Keratinocyte (primary cell): ENCODE measurements at regions not wholly inside any gene's neighbourhood (a gene's known extent, or its start where the extent isn't known, plus 50 kb on each side); places are given as distances from the start of the nearest gene placed in this dataset.

Experiments
- DNase-seq: peaks from one replicate; pipeline ENCODE4 v3.0.0-alpha.2; 2011; ENCODE audit warnings: low read depth, missing footprints, low spot score
- FAIRE-seq: peaks from 2 replicates; lab custom pipeline; 2011; peaks lifted over from hg19 to GRCh38; lab: Jason Lieb, UNC
- H2AFZ ChIP-seq: 2 replicates; pipeline ENCODE4 v1.6.0; 2012; ENCODE audit warnings: low read length, control low read depth, inconsistent platforms; ENCODE audit not compliant: control insufficient read depth
- H3K27ac ChIP-seq: 2 replicates; pipeline ENCODE4 v1.5.1; 2011; ENCODE audit warnings: low read length; ENCODE audit not compliant: control insufficient read depth, insufficient read depth
- H3K27me3 ChIP-seq: 3 replicates; pipeline ENCODE4 v1.6.0; 2011; ENCODE audit warnings: low read length; ENCODE audit not compliant: control insufficient read depth, insufficient read depth; ENCODE audit errors: extremely low read depth
- H3K36me3 ChIP-seq, 2 experiments: 2 replicates in 1 of 2; 3 replicates in 1 of 2; pipeline ENCODE4 v1.5.1; 2011; ENCODE audit warnings: low read length in 2 of 2, mild to moderate bottlenecking in 1 of 2; ENCODE audit not compliant: control insufficient read depth in 2 of 2, insufficient read depth in 2 of 2; ENCODE audit errors: extremely low read depth in 1 of 2
- H3K4me1 ChIP-seq: 3 replicates; pipeline ENCODE4 v1.5.1; 2011; ENCODE audit warnings: low read length; ENCODE audit not compliant: control insufficient read depth, insufficient read depth; ENCODE audit errors: extremely low read depth
- H3K4me2 ChIP-seq: 3 replicates; pipeline ENCODE4 v1.6.0; 2011; ENCODE audit warnings: low read depth, low read length; ENCODE audit not compliant: control insufficient read depth, insufficient read depth; ENCODE audit errors: extremely low read depth
- H3K4me3 ChIP-seq, 3 experiments: fragments of 200-600 bp in 1 of 3; sonication (generic) in 1 of 3; 2 replicates in 2 of 3; 3 replicates in 1 of 3; pipeline ENCODE4 v1.5.1; 2011 to 2016; ENCODE audit warnings: low read length in 3 of 3, mild to moderate bottlenecking in 3 of 3, control low read depth in 2 of 3, inconsistent platforms in 1 of 3, low read depth in 1 of 3, mixed read lengths in 1 of 3, mixed run types in 1 of 3, moderate library complexity in 1 of 3; ENCODE audit not compliant: control insufficient read depth in 2 of 3, insufficient read depth in 2 of 3; ENCODE audit errors: extremely low read depth in 1 of 3
- H3K79me2 ChIP-seq: 2 replicates; pipeline ENCODE4 v1.6.0; 2012; ENCODE audit warnings: low read length; ENCODE audit not compliant: control insufficient read depth, insufficient read depth
- H3K9ac ChIP-seq: 3 replicates; pipeline ENCODE4 v1.6.0; 2011; ENCODE audit warnings: low read length; ENCODE audit not compliant: control insufficient read depth, insufficient read depth; ENCODE audit errors: extremely low read depth
- H3K9me1 ChIP-seq: 3 replicates; pipeline ENCODE4 v1.6.0; 2011; ENCODE audit warnings: low read length; ENCODE audit not compliant: control insufficient read depth, insufficient read depth; ENCODE audit errors: extremely low read depth
- H3K9me3 ChIP-seq: 2 replicates; pipeline ENCODE4 v1.5.1; 2012; ENCODE audit warnings: low read depth, low read length; ENCODE audit not compliant: control insufficient read depth
- H4K20me1 ChIP-seq: 3 replicates; pipeline ENCODE4 v1.6.0; 2011; ENCODE audit warnings: low read length; ENCODE audit not compliant: control insufficient read depth, insufficient read depth; ENCODE audit errors: extremely low read depth
- CTCF ChIP-seq, 3 experiments: IDR thresholded peaks in 1 of 3; conservative IDR thresholded peaks in 1 of 3; optimal IDR thresholded peaks in 1 of 3; 2 replicates in 2 of 3; 3 replicates in 1 of 3; pipeline versions ENCODE3 to v1.5.1; 2011; ENCODE audit warnings: low read length in 3 of 3, mild to moderate bottlenecking in 3 of 3, moderate library complexity in 2 of 3, control low read depth in 1 of 3, inconsistent platforms in 1 of 3; ENCODE audit not compliant: insufficient read depth in 2 of 3; ENCODE audit errors: extremely low read depth in 1 of 3
- EZH2 ChIP-seq: IDR thresholded peaks from one replicate; pipeline ENCODE4 v1.6.1; 2012; ENCODE audit warnings: inconsistent platforms, mild to moderate bottlenecking, low read length, moderate library complexity
- dilution Hi-C: fragments of 300-500 bp; cut with MboI; formaldehyde crosslinking; loops from one replicate; pipeline ENCODE4 v1.7.0; 2020; ENCODE audit warnings: low sequenced_read_pairs; ENCODE audit not compliant: extremely low pct_ligation_motif_present

- Histone ChIP-seq H3K4me2 (no peak overlapping the region), H3K36me3 (no peaks in the 10 kb centered on the region), H2AFZ (no peak overlapping the region), H3K9me1 (no peaks in the 10 kb centered on the region), H3K4me1 (no peaks in the 10 kb centered on the region), H3K79me2 (no peaks in the 10 kb centered on the region), H4K20me1 (no peaks in the 10 kb centered on the region), H3K4me3 (no peak overlapping the region), H3K9ac (no peak overlapping the region), H3K9me3 (no peaks in the 10 kb centered on the region), H3K27ac (no peak overlapping the region), H3K27me3 (peaks cover 4% of the 10 kb centered on the region)
- dilution Hi-C loops = no loop called here
- TF ChIP-seq EZH2 (no peak), CTCF (optimal IDR thresholded peaks at IDR 0.05 in 1 of 3, IDR thresholded peaks at IDR 0.05 in 1 of 3, conservative IDR thresholded peaks at IDR 0.05 in 1 of 3; ENCODE audit: extremely low read depth in 1 of 3, insufficient read depth in 2 of 3, low read length in 3 of 3) (no peak)
- DNase-seq (no peak), FAIRE-seq (no peak)
Measured at GRCh38 chr4:22217480-22217879, 268.9 kb upstream of the KCNIP4 start.

- Histone ChIP-seq H3K27me3 (peaks cover 4% of the 10 kb centered on the region), H3K4me2 (no peak overlapping the region), H3K36me3 (no peaks in the 10 kb centered on the region), H3K9ac (no peak overlapping the region), H3K9me3 (no peaks in the 10 kb centered on the region), H3K4me3 (no peak overlapping the region), H4K20me1 (no peaks in the 10 kb centered on the region), H3K79me2 (no peaks in the 10 kb centered on the region), H3K27ac (no peak overlapping the region), H3K9me1 (no peaks in the 10 kb centered on the region), H2AFZ (no peak overlapping the region), H3K4me1 (no peaks in the 10 kb centered on the region)
- FAIRE-seq (no peak), DNase-seq (no peak)
- no peak for TF ChIP-seq CTCF (optimal IDR thresholded peaks at IDR 0.05 in 1 of 3, IDR thresholded peaks at IDR 0.05 in 1 of 3, conservative IDR thresholded peaks at IDR 0.05 in 1 of 3; ENCODE audit: extremely low read depth in 1 of 3, insufficient read depth in 2 of 3, low read length in 3 of 3)
- no peak for TF ChIP-seq EZH2
- dilution Hi-C loops = no loop called here
Measured at GRCh38 chr4:22216278-22216677, 267.7 kb upstream of the KCNIP4 start.
